DOHH2 (cell line): ENCODE measurements at regions not wholly inside any gene's neighbourhood (a gene's known extent, or its start where the extent isn't known, plus 50 kb on each side); places are given as distances from the start of the nearest gene placed in this dataset.

Experiments used
- CTCF ChIP-seq: fragments of 200-600 bp; sonication (generic); IDR thresholded peaks from one replicate; pipeline ENCODE4 v1.5.1; 2014; ENCODE audit warnings: antibody characterized with exemption, mild to moderate bottlenecking, low read depth, low read length; ENCODE audit not compliant: poor library complexity, severe bottlenecking
- EZH2phosphoT487 ChIP-seq: fragments of 200-600 bp; sonication (generic); IDR thresholded peaks from 2 replicates; pipeline ENCODE4 v1.6.1; 2017; ENCODE audit warnings: borderline replicate concordance, mild to moderate bottlenecking, antibody characterized with exemption, low read length, moderate library complexity, mixed read lengths

GRCh38 chr2:183487326-183487725 is 363.1 kb downstream of the NUP35 start:
- no peak for TF ChIP-seq CTCF
- TF ChIP-seq EZH2phosphoT487, result no peak
